NT2/D1 (cell line): ENCODE measurements at regions not wholly inside any gene's neighbourhood (a gene's known extent, or its start where the extent isn't known, plus 50 kb on each side); places are given as distances from the start of the nearest gene placed in this dataset.

ENCODE experiments used
- SUZ12 ChIP-seq: IDR thresholded peaks from 2 replicates; pipeline ENCODE4 v1.6.1; 2011; ENCODE audit not compliant: insufficient read length, insufficient read depth; ENCODE audit errors: extremely low read depth
- YY1 ChIP-seq: IDR thresholded peaks from 2 replicates; pipeline ENCODE4 v1.6.1; 2011; ENCODE audit not compliant: insufficient read length, insufficient read depth
- ZNF274 ChIP-seq: IDR thresholded peaks from 2 replicates; pipeline ENCODE4 v1.6.1; 2011; ENCODE audit warnings: mild to moderate bottlenecking, low read depth, low read length

- TF ChIP-seq YY1: no peak
- TF ChIP-seq ZNF274: no peak
- no peak for TF ChIP-seq SUZ12
Measured at GRCh38 chr5:82986404-82986803, 90.8 kb downstream of the TMEM167A start.
